ENCODE measurements at regions not wholly inside any gene's neighbourhood (a gene's known extent, or its start where the extent isn't known, plus 50 kb on each side); places are given as distances from the start of the nearest gene placed in this dataset.

- H3K4ac ChIP-seq (ENCODE audit: low read depth, low read length) = no peak overlapping the region
- no peak overlapping the region for H3K27ac ChIP-seq (ENCODE audit: insufficient read length, low read depth, low read length)
- Mint-ChIP-seq H3K27me3 (ENCODE audit: low read depth) (peaks cover 4% of the 10 kb centered on the region), H3K4me1 (peaks cover 6 to 7% of the 10 kb centered on the region in 2 experiments), H3K36me3 (ENCODE audit: insufficient read depth in 1 of 3, low read depth in 3 of 3) (no peaks in the 10 kb centered on the region; a peak in 1 of 7 replicates), H3K4me3 (no peak overlapping the region), H3K27ac (no peak overlapping the region), H3K9me3 (no peaks in the 10 kb centered on the region)
- no peaks in the 10 kb centered on the region for H3K23me2 ChIP-seq (ENCODE audit: insufficient read length, low read depth, low read length, poor library complexity, severe bottlenecking)
- no peak overlapping the region for H3T11ph ChIP-seq (ENCODE audit: low read length)
- no peaks in the 10 kb centered on the region for H4K20me1 ChIP-seq (ENCODE audit: control insufficient read depth, insufficient read depth, insufficient read length)
- no peaks in the 10 kb centered on the region for H3K4me1 ChIP-seq (ENCODE audit: insufficient read depth, low read length)
- H3K79me1 ChIP-seq (ENCODE audit: insufficient read depth, low read depth, low read length, poor library complexity, severe bottlenecking) = no peaks in the 10 kb centered on the region
- no peaks in the 10 kb centered on the region for H3K9me3 ChIP-seq (ENCODE audit: control insufficient read depth, low read depth, low read length)
- no peak overlapping the region for H3K56ac ChIP-seq (ENCODE audit: insufficient read length, low read depth, low read length)
- H3K27me3 ChIP-seq (ENCODE audit: insufficient read depth, low read length) = no peaks in the 10 kb centered on the region
- WGBS (ENCODE audit: extremely low coverage, insufficient read length, low lambda C conversion rate) = no CpG with 5 or more reads among the region's 4 CpGs
- no peak overlapping the region for H3K14ac ChIP-seq (ENCODE audit: insufficient read depth, low read length)
- no peak overlapping the region for H4K8ac ChIP-seq (replicated peaks; ENCODE audit: insufficient read length, low read depth, low read length)
- no peak overlapping the region for H3K23ac ChIP-seq (ENCODE audit: insufficient read length, low read depth, low read length)
- H3K9ac ChIP-seq (ENCODE audit: extremely low read depth, insufficient read length, low read length) = no peak overlapping the region
- no peak overlapping the region for H4K5ac ChIP-seq (ENCODE audit: insufficient read length, low read depth, low read length)
- no peak for TF ChIP-seq CTCF (conservative IDR thresholded peaks at IDR 0.05)
- no peak overlapping the region for H2AFZ ChIP-seq (ENCODE audit: low read length)
- no peak overlapping the region for H2BK20ac ChIP-seq (ENCODE audit: low read depth, low read length, poor library complexity, severe bottlenecking)
- H3K4me2 ChIP-seq (ENCODE audit: insufficient read depth, insufficient read length, low read length) = no peak overlapping the region
- H2BK15ac ChIP-seq (ENCODE audit: low read depth, low read length) = no peak overlapping the region
- no peak overlapping the region for H2BK5ac ChIP-seq (ENCODE audit: insufficient read length, low read length)
- H3K18ac ChIP-seq (ENCODE audit: insufficient read length, low read depth, low read length) = no peak overlapping the region
- no peak overlapping the region for H2BK120ac ChIP-seq (ENCODE audit: low read depth, low read length, poor library complexity, severe bottlenecking)
- no peak overlapping the region for H2BK12ac ChIP-seq (ENCODE audit: insufficient read length, low read depth, low read length)
- no peak overlapping the region for H4K91ac ChIP-seq (ENCODE audit: insufficient read length, low read depth, low read length)
- H3K79me2 ChIP-seq (ENCODE audit: insufficient read depth, low read length) = no peaks in the 10 kb centered on the region
- DNase-seq = no peak
- H2AK5ac ChIP-seq (ENCODE audit: insufficient read length, low read length) = no peak overlapping the region
Observed at GRCh38 chr6:79778816-79779215, 147.7 kb downstream of the SH3BGRL2 start.

All from H9 (cell line).